ENCODE measurements at regions not wholly inside any gene's neighbourhood (a gene's known extent, or its start where the extent isn't known, plus 50 kb on each side); places are given as distances from the start of the nearest gene placed in this dataset.

DNA sequence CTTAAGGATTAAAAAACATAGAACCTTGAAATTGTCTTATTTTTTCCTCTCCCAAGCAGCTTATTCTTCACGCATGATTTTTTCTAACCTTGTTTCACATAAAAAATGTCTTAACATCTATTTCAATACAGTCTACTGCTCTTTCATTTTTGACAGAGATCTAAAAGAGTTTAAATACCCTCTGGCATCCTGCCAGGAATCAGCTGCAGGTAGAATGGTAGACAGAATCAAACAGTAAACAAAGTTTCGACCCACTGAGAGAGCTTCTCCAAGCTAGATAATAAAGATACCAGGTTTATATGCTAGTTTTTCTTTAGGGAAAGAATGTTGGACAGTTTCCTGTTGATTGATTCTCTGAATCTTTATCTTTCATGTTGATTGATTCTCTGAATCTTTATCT lies 555.8 kb upstream of the CDH9 start:
- no CpG with 5 or more reads among the region's 2 CpGs for WGBS (ENCODE audit: insufficient coverage, insufficient read length)

DNA sequence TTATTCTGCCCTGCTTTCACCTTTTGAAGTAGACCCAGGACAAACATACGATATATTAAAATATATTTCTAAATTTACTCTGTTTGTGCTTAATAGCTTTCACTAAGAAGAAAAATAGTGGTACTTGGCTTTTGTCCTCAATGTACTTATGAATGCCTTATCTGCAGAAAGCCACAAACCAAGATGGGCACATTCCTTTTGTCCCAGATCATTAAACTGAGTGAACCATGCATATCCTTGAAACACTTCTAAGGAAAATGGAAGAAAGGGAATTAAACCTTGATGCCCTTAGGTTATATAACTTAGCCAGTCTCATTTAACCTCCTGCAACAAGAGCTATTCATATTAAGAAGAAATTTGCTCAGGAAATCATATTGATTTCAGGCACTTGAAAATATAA lies 553.8 kb upstream of the CDH9 start:
- no CpG with 5 or more reads among the region's 1 CpG for WGBS (ENCODE audit: insufficient coverage, insufficient read length)
- Histone ChIP-seq H3K27ac (ENCODE audit: low read length) (no peak overlapping the region), H3K9me3 (ENCODE audit: control insufficient read depth, insufficient read depth, low read length) (no peaks in the 10 kb centered on the region), H3K4me3 (ENCODE audit: low read length) (no peak overlapping the region), H3K4me1 (ENCODE audit: control insufficient read depth, insufficient read depth, low read length) (no peaks in the 10 kb centered on the region), H3K27me3 (ENCODE audit: control insufficient read depth, insufficient read depth, low read length) (no peaks in the 10 kb centered on the region), H3K36me3 (ENCODE audit: control insufficient read depth, insufficient read depth, low read length) (no peaks in the 10 kb centered on the region)
- DNase-seq (ENCODE audit: low read depth, low spot score) = no peak

More for the DNA sequence above, 555.8 kb upstream of the CDH9 start:
- Histone ChIP-seq H3K4me1 (ENCODE audit: control insufficient read depth, insufficient read depth, low read length) (no peaks in the 10 kb centered on the region), H3K36me3 (ENCODE audit: control insufficient read depth, insufficient read depth, low read length) (no peaks in the 10 kb centered on the region), H3K9me3 (ENCODE audit: control insufficient read depth, insufficient read depth, low read length) (no peaks in the 10 kb centered on the region), H3K27me3 (ENCODE audit: control insufficient read depth, insufficient read depth, low read length) (no peaks in the 10 kb centered on the region), H3K27ac (ENCODE audit: low read length) (no peak overlapping the region), H3K4me3 (ENCODE audit: low read length) (no peak overlapping the region)
- DNase-seq (ENCODE audit: low read depth, low spot score) = no peak

DNA sequence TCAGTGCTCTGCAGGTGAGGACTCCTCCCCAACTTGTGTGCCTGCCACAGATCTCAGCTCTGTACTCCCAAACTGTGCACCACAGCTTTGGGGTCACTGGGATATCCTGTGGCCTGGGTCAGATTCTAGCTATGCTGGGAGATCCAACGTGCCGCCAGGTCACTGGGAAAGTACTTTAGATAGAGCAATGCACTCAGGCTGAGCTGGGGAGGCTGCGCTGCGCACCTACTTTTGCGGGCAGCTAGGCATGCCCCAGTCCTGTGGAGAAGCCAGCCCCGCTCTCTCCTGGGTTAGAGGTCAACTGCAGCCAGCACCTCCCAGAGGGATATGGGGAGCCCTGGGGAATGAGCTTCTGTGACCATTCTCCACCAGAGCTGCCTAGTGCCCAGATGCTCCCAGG lies 552.1 kb upstream of the CDH9 start:
- H3K27me3 ChIP-seq (ENCODE audit: control insufficient read depth, insufficient read depth, low read length) = no peaks in the 10 kb centered on the region
- H3K4me1 ChIP-seq (ENCODE audit: control insufficient read depth, insufficient read depth, low read length) = no peaks in the 10 kb centered on the region
- H3K36me3 ChIP-seq (ENCODE audit: control insufficient read depth, insufficient read depth, low read length) = no peaks in the 10 kb centered on the region
- DNase-seq (ENCODE audit: low read depth, low spot score) = no peak
- no CpG with 5 or more reads among the region's 6 CpGs for WGBS (ENCODE audit: insufficient coverage, insufficient read length)
- H3K27ac ChIP-seq (ENCODE audit: low read length) = no peak overlapping the region
- H3K4me3 ChIP-seq (ENCODE audit: low read length) = no peak overlapping the region
- H3K9me3 ChIP-seq (ENCODE audit: control insufficient read depth, insufficient read depth, low read length) = no peaks in the 10 kb centered on the region

DNA sequence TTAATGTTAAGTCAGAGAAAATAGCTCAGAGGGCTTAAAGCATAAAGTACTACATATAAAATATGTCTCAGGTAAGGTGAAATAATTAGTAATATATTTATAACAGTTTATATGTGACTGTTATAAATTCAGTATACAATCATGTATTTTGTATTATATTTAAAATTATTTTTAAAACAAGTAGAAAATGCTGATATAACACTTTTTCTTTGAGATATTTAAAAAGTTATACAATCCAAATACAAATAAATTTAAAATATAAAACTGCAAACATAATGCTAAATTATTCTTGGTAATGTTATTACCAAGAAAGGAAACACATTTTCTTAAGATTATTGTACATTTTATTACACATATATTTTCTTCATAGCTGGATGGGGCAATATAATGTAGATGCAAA lies 539.9 kb upstream of the CDH9 start:
- Histone ChIP-seq H3K36me3 (ENCODE audit: control insufficient read depth, insufficient read depth, low read length) (no peaks in the 10 kb centered on the region), H3K4me1 (ENCODE audit: control insufficient read depth, insufficient read depth, low read length) (no peaks in the 10 kb centered on the region), H3K9me3 (ENCODE audit: control insufficient read depth, insufficient read depth, low read length) (no peaks in the 10 kb centered on the region), H3K4me3 (ENCODE audit: low read length) (no peak overlapping the region), H3K27ac (ENCODE audit: low read length) (no peak overlapping the region), H3K27me3 (ENCODE audit: control insufficient read depth, insufficient read depth, low read length) (no peaks in the 10 kb centered on the region)
- no peak for DNase-seq (ENCODE audit: low read depth, low spot score)

DNA sequence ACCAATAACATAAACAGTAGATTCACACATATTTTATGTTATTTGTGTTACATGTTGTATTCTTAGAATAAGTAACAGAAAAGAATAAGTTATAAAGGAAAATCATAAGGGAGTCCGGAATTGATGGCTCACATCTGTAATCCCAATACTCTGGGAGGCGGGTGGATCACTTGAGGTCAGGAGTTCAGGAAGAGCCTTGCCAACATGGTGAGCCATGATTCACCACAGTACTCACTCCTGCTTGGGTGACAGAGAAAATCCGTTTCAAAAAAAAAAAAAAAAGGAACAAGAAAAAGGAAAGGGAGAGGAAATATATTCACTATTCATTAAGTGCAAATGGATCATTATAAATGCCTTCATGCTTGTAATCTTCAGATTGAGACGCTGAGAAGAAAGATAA lies 533.3 kb upstream of the CDH9 start:
- DNase-seq (ENCODE audit: low read depth, low spot score) = no peak
- Histone ChIP-seq H3K27ac (ENCODE audit: low read length) (no peak overlapping the region), H3K27me3 (ENCODE audit: control insufficient read depth, insufficient read depth, low read length) (no peaks in the 10 kb centered on the region), H3K36me3 (ENCODE audit: control insufficient read depth, insufficient read depth, low read length) (no peaks in the 10 kb centered on the region), H3K4me3 (ENCODE audit: low read length) (no peak overlapping the region), H3K4me1 (ENCODE audit: control insufficient read depth, insufficient read depth, low read length) (no peaks in the 10 kb centered on the region), H3K9me3 (ENCODE audit: control insufficient read depth, insufficient read depth, low read length) (no peaks in the 10 kb centered on the region)
- WGBS (ENCODE audit: insufficient coverage, insufficient read length) = no CpG with 5 or more reads among the region's 4 CpGs

DNA sequence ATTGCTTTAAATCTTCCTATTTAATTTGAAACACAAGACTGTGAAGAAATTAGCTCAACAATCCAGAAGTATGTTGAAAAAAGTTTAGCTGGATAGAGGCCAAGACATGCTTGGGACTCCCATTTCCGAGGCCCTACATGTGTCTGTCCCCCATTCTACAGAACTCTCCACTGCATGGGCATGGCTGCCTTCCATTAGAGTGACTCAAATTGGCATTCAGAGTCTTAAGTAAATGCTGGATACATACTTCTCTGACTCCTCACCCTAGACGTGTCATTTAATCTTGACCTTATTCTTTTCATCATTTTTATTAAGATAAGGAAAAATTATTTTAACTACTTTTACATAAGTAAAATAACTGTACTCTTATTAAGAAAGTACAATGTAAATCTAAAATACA lies 530.4 kb upstream of the CDH9 start:
- H3K27me3 ChIP-seq (ENCODE audit: control insufficient read depth, insufficient read depth, low read length) = no peaks in the 10 kb centered on the region
- WGBS (ENCODE audit: insufficient coverage, insufficient read length) = no CpG with 5 or more reads among the region's 2 CpGs
- no peaks in the 10 kb centered on the region for H3K9me3 ChIP-seq (ENCODE audit: control insufficient read depth, insufficient read depth, low read length)
- H3K27ac ChIP-seq (ENCODE audit: low read length) = no peak overlapping the region
- DNase-seq (ENCODE audit: low read depth, low spot score) = no peak
- H3K36me3 ChIP-seq (ENCODE audit: control insufficient read depth, insufficient read depth, low read length) = no peaks in the 10 kb centered on the region
- H3K4me3 ChIP-seq (ENCODE audit: low read length) = no peak overlapping the region
- no peaks in the 10 kb centered on the region for H3K4me1 ChIP-seq (ENCODE audit: control insufficient read depth, insufficient read depth, low read length)

DNA sequence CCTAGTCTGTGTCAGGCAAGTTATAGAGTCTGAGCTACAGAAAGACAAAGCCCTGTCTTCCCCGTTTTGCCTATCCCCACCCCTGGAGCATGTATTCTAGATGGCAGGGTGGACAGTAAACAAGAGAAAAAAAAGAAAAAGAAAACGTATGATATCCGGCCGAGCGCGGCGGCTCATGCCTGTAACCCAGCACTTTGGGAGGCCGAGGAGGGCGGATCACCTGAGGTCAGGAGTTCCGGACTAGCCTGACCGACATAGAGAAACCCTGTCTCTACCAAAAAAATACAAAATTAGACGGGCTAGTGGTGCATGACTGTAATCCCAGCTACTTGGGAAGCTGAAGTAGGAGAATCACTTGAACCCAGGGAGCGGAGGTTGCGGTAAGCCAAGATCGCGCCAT lies 523.0 kb upstream of the CDH9 start:
- H3K9me3 ChIP-seq (ENCODE audit: control insufficient read depth, insufficient read depth, low read length) = no peaks in the 10 kb centered on the region
- no CpG with 5 or more reads among the region's 16 CpGs for WGBS (ENCODE audit: insufficient coverage, insufficient read length)
- DNase-seq (ENCODE audit: low read depth, low spot score) = no peak

DNA sequence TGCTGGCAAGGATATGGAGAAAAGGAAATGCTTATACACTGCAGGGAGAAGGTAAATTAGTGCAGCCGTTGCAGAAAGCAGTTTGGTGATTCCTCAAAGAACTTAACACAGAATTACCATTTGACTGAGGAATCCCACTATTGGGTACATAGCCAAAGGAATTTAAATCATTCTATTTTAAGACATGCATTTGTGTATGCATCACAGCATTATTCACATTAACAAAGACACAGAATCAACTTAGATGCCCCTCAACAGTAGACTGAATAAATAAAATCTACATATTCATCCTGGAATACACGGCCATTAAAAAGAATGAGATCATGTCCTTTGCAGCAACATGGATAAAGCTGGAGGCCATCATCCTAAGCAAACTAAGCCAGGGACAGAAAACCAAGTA lies 510.1 kb upstream of the CDH9 start:
- Histone ChIP-seq H3K36me3 (ENCODE audit: control insufficient read depth, insufficient read depth, low read length) (no peaks in the 10 kb centered on the region), H3K27me3 (ENCODE audit: control insufficient read depth, insufficient read depth, low read length) (no peaks in the 10 kb centered on the region), H3K4me1 (ENCODE audit: control insufficient read depth, insufficient read depth, low read length) (no peaks in the 10 kb centered on the region; the same call in 1 of the 2 replicates), H3K27ac (ENCODE audit: low read length) (no peak overlapping the region), H3K4me3 (ENCODE audit: low read length) (no peak overlapping the region), H3K9me3 (ENCODE audit: control insufficient read depth, insufficient read depth, low read length) (no peaks in the 10 kb centered on the region)
- no CpG with 5 or more reads among the region's 2 CpGs for WGBS (ENCODE audit: insufficient coverage, insufficient read length)
- DNase-seq (ENCODE audit: low read depth, low spot score) = no peak

More for the DNA sequence above, 523.0 kb upstream of the CDH9 start:
- Histone ChIP-seq H3K36me3 (ENCODE audit: control insufficient read depth, insufficient read depth, low read length) (no peaks in the 10 kb centered on the region), H3K4me3 (ENCODE audit: low read length) (no peak overlapping the region), H3K27me3 (ENCODE audit: control insufficient read depth, insufficient read depth, low read length) (no peaks in the 10 kb centered on the region), H3K4me1 (ENCODE audit: control insufficient read depth, insufficient read depth, low read length) (no peaks in the 10 kb centered on the region), H3K27ac (ENCODE audit: low read length) (no peak overlapping the region)

DNA sequence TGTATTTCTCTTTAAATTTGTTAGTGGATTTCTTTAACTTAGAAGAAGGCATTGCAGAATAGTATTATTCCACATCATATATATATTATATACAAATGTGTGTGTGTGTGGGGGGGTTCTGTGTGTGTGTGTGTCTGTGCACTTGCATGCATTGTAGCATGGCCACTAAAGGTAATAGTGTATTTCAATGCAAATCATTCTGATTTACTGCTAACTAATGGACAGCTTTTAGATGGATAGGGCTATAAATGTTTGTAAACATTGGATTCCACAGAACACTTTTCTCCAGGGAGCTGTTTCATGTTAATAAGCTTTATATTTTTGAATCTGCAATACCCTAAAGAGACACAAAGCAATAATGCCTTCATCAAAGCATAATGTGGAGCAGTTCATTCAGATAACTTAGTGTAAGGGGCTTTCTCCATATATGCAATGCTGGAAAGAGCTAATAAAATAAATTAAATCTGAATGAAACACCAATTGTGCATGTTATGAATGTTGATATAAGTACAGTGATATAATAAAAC lies 496.7 kb upstream of the CDH9 start:
- H3K4me1 ChIP-seq (ENCODE audit: control insufficient read depth, insufficient read depth, low read length) = no peaks in the 10 kb centered on the region
- no peak overlapping the region for H3K27ac ChIP-seq (ENCODE audit: low read length)
- H3K36me3 ChIP-seq (ENCODE audit: control insufficient read depth, insufficient read depth, low read length) = no peaks in the 10 kb centered on the region
- no peaks in the 10 kb centered on the region for H3K9me3 ChIP-seq (ENCODE audit: control insufficient read depth, insufficient read depth, low read length)
- H3K4me3 ChIP-seq (ENCODE audit: low read length) = no peak overlapping the region
- no peak for DNase-seq (ENCODE audit: low read depth, low spot score)
- H3K27me3 ChIP-seq (ENCODE audit: control insufficient read depth, insufficient read depth, low read length) = no peaks in the 10 kb centered on the region

DNA sequence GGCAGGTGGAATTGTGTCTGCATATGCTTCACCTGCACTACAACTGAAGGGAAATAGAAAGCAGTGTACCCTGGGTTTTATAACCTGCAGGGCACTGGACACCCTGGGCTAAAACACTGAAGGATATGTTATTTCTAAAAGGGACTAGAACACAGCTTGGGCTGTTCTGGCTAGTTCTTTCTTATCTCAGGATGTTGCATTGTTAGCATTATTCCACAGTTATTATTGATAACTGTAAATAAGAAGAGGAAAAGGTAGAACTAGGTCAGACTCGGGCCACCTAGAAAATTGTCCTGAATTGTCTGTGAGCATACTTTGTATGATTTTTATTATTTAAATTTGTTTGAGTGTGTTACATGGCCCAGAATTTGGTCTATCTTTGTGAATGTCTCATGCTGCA lies 493.9 kb upstream of the CDH9 start:
- no CpG with 5 or more reads among the region's 1 CpG for WGBS (ENCODE audit: insufficient coverage, insufficient read length)
- H3K36me3 ChIP-seq (ENCODE audit: control insufficient read depth, insufficient read depth, low read length) = no peaks in the 10 kb centered on the region
- no peaks in the 10 kb centered on the region for H3K27me3 ChIP-seq (ENCODE audit: control insufficient read depth, insufficient read depth, low read length)
- H3K4me3 ChIP-seq (ENCODE audit: low read length) = no peak overlapping the region
- H3K4me1 ChIP-seq (ENCODE audit: control insufficient read depth, insufficient read depth, low read length) = no peaks in the 10 kb centered on the region
- H3K9me3 ChIP-seq (ENCODE audit: control insufficient read depth, insufficient read depth, low read length) = no peaks in the 10 kb centered on the region
- no peak overlapping the region for H3K27ac ChIP-seq (ENCODE audit: low read length)
- no peak for DNase-seq (ENCODE audit: low read depth, low spot score)

DNA sequence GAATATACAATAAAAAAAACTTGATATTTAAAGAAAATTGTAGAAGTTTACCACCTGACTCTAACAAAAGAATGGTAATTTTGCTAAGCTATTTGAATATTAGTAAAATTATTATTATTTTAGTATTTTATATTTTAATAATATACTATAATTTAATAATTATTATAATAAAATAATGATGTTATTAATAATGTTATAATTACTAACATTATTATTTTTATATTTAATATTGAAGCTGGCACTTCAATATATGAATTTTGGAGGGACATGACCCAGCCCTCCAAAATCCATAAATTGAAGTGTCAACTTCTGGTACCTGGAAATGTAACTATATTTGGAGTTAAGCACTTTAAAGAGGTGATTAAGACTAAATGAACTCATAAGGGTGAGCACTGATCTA lies 486.1 kb upstream of the CDH9 start:
- Histone ChIP-seq H3K36me3 (ENCODE audit: control insufficient read depth, insufficient read depth, low read length) (no peaks in the 10 kb centered on the region), H3K4me1 (ENCODE audit: control insufficient read depth, insufficient read depth, low read length) (no peaks in the 10 kb centered on the region), H3K27me3 (ENCODE audit: control insufficient read depth, insufficient read depth, low read length) (no peaks in the 10 kb centered on the region), H3K27ac (ENCODE audit: low read length) (no peak overlapping the region), H3K4me3 (ENCODE audit: low read length) (no peak overlapping the region), H3K9me3 (ENCODE audit: control insufficient read depth, insufficient read depth, low read length) (no peaks in the 10 kb centered on the region)
- DNase-seq (ENCODE audit: low read depth, low spot score) = no peak

All from iPS DF 6.9 (cell line).